Endothelial cell of umbilical vein (primary cell): ENCODE measurements at regions not wholly inside any gene's neighbourhood (a gene's known extent, or its start where the extent isn't known, plus 50 kb on each side); places are given as distances from the start of the nearest gene placed in this dataset.

ENCODE experiments used
- BruUV-seq: library from RNA; stranded (reverse); fragments of 400-500 nt; replicated peaks from 2 replicates; lab custom pipeline; 2021; lab: Mats Ljungman, UMichigan
- CTCF ChIA-PET: fragments of 300-600, 350-600 bp; sonication (Branson Sonifier 250); formaldehyde crosslinking; loops from one replicate; lab custom pipeline; 2021; ENCODE audit warnings: antibody characterized with exemption, inconsistent platforms; lab: Charles Lee
- POLR2A ChIA-PET: fragments of 300-600, 350-600 bp; sonication (Branson Sonifier 250); formaldehyde crosslinking; loops from one replicate; lab custom pipeline; 2021; ENCODE audit warnings: antibody characterized with exemption, inconsistent platforms; lab: Charles Lee
- DNase-seq: peaks from one replicate; pipeline ENCODE4 v3.0.0-alpha.2; 2011; ENCODE audit warnings: low read depth, low spot score
- FAIRE-seq: peaks from 2 replicates; lab custom pipeline; 2011; peaks lifted over from hg19 to GRCh38; lab: Jason Lieb, UNC
- H2AFZ ChIP-seq: 2 replicates; pipeline ENCODE4 v1.6.0; 2012; ENCODE audit warnings: low read depth, low read length, control low read depth, inconsistent platforms
- H3K27ac ChIP-seq: 2 replicates; pipeline ENCODE4 v1.5.1; 2011; ENCODE audit warnings: low read depth, mild to moderate bottlenecking, control low read depth, low read length, moderate library complexity; ENCODE audit not compliant: insufficient read depth
- H3K27me3 ChIP-seq, 2 experiments: 2 replicates each; pipeline versions ENCODE4 v1.6.0 to v1.6.1; 2011; ENCODE audit warnings: low read length in 2 of 2, mixed read lengths in 1 of 2; ENCODE audit not compliant: control insufficient read depth in 2 of 2, insufficient read depth in 2 of 2
- H3K36me3 ChIP-seq, 2 experiments: 2 replicates in 1 of 2; 3 replicates in 1 of 2; pipeline ENCODE4 v1.5.1; 2011; ENCODE audit warnings: low read length in 2 of 2, mild to moderate bottlenecking in 1 of 2, moderate library complexity in 1 of 2; ENCODE audit not compliant: control insufficient read depth in 2 of 2, insufficient read depth in 2 of 2; ENCODE audit errors: extremely low read depth in 1 of 2
- H3K4me1 ChIP-seq: 3 replicates; pipeline ENCODE4 v1.5.1; 2011; ENCODE audit warnings: mild to moderate bottlenecking, low read length; ENCODE audit not compliant: control insufficient read depth, insufficient read depth; ENCODE audit errors: extremely low read depth
- H3K4me2 ChIP-seq: 2 replicates; pipeline ENCODE4 v1.6.1; 2011; ENCODE audit warnings: low read length, control low read depth, mixed read lengths; ENCODE audit not compliant: insufficient read depth
- H3K4me3 ChIP-seq, 3 experiments: fragments of 200-600 bp in 1 of 3; sonication (generic), shearing (Covaris generic) in 1 of 3; replicated peaks in 1 of 3; 2 replicates each; pipeline ENCODE4 v1.5.1; 2011 to 2016; ENCODE audit warnings: control low read depth in 3 of 3, low read length in 3 of 3, mild to moderate bottlenecking in 2 of 3, inconsistent platforms in 1 of 3, low read depth in 1 of 3, moderate library complexity in 1 of 3; ENCODE audit not compliant: insufficient read depth in 1 of 3
- H3K79me2 ChIP-seq: 2 replicates; pipeline ENCODE4 v1.6.0; 2012; ENCODE audit warnings: low read length, inconsistent platforms; ENCODE audit not compliant: control insufficient read depth, insufficient read depth
- H3K9ac ChIP-seq: replicated peaks from 2 replicates; pipeline ENCODE3; 2011; ENCODE audit warnings: low read length, control low read depth; ENCODE audit not compliant: insufficient read depth; ENCODE audit errors: extremely low read depth
- H3K9me1 ChIP-seq: replicated peaks from 3 replicates; pipeline ENCODE4 v1.6.0; 2011; ENCODE audit warnings: mild to moderate bottlenecking, low read length; ENCODE audit not compliant: control insufficient read depth, insufficient read depth; ENCODE audit errors: extremely low read depth
- H3K9me3 ChIP-seq: replicated peaks from 2 replicates; pipeline ENCODE4 v1.5.1; 2012; ENCODE audit warnings: low read length, inconsistent platforms; ENCODE audit not compliant: control insufficient read depth, insufficient read depth
- H4K20me1 ChIP-seq: replicated peaks from 2 replicates; pipeline ENCODE3; 2011; ENCODE audit warnings: mild to moderate bottlenecking, low read length; ENCODE audit not compliant: control insufficient read depth, insufficient read depth; ENCODE audit errors: extremely low read depth
- EZH2 ChIP-seq: IDR thresholded peaks from 2 replicates; pipeline ENCODE4 v1.6.1; 2012; ENCODE audit warnings: borderline replicate concordance, low read depth, mild to moderate bottlenecking, moderate library complexity, low read length, inconsistent platforms; ENCODE audit not compliant: severe bottlenecking
- FOS ChIP-seq: IDR thresholded peaks from 2 replicates; pipeline ENCODE4 v1.6.1; 2011; ENCODE audit warnings: mild to moderate bottlenecking, low read length, moderate library complexity, borderline replicate concordance; ENCODE audit not compliant: insufficient read depth
- GATA2 ChIP-seq: IDR thresholded peaks from 2 replicates; pipeline ENCODE4 v1.7.0; 2011; ENCODE audit warnings: low read depth, mild to moderate bottlenecking, moderate library complexity, mixed read lengths, low read length; ENCODE audit not compliant: insufficient read length, insufficient read depth
- JUN ChIP-seq: IDR thresholded peaks from 2 replicates; pipeline ENCODE4 v1.6.1; 2011; ENCODE audit warnings: borderline replicate concordance, low read depth; ENCODE audit not compliant: insufficient read length, insufficient read depth
- MAX ChIP-seq: IDR thresholded peaks from 2 replicates; pipeline ENCODE4 v1.6.1; 2011; ENCODE audit not compliant: insufficient read depth, insufficient read length
- MYC ChIP-seq: IDR thresholded peaks from one replicate; pipeline ENCODE4 v1.6.1; 2011; ENCODE audit warnings: mild to moderate bottlenecking, low read depth, low read length
- POLR2A ChIP-seq: IDR thresholded peaks from 2 replicates; pipeline ENCODE4 v1.6.1; 2012; ENCODE audit warnings: low read depth, mild to moderate bottlenecking, control low read depth, low read length
- POLR2AphosphoS5 ChIP-seq: IDR thresholded peaks from 2 replicates; pipeline ENCODE4 v1.6.1; 2012; ENCODE audit warnings: low read depth, mild to moderate bottlenecking, control low read depth, low read length, moderate library complexity; ENCODE audit not compliant: insufficient read depth
- dilution Hi-C: fragments of 300-500 bp; cut with MboI; formaldehyde crosslinking; loops from one replicate; pipeline ENCODE4 v1.15.0; 2019; ENCODE audit warnings: low sequenced_read_pairs; ENCODE audit not compliant: extremely low pct_ligation_motif_present
- intact Hi-C: fragments of 100-400 bp; cut with micrococcal nuclease; formaldehyde crosslinking; loops from one replicate; pipeline ENCODE4 v1.10.0; 2022
- TF ChIP-seq, protein P1 (sequence below), 2 donors: IDR thresholded peaks; 1 replicate in 1 of 2; 2 replicates in 1 of 2; pipeline ENCODE4 v1.5.1; 2011; ENCODE audit warnings: low read length in 2 of 2, mild to moderate bottlenecking in 2 of 2, moderate library complexity in 2 of 2, control low read depth in 1 of 2, inconsistent platforms in 1 of 2, low read depth in 1 of 2; ENCODE audit not compliant: insufficient read depth in 1 of 2; ENCODE audit errors: extremely low read depth in 1 of 2

- Histone ChIP-seq H3K79me2 (no peaks in the 10 kb centered on the region), H3K4me2 (no peak overlapping the region), H3K9me1 (no peaks in the 10 kb centered on the region), H3K9me3 (no peaks in the 10 kb centered on the region), H3K27ac (no peak overlapping the region), H3K27me3 (no peaks in the 10 kb centered on the region), H3K36me3 (no peaks in the 10 kb centered on the region), H3K9ac (no peak overlapping the region), H3K4me3 (no peak overlapping the region), H4K20me1 (no peaks in the 10 kb centered on the region), H2AFZ (no peak overlapping the region), H3K4me1 (no peaks in the 10 kb centered on the region)
- no peak for TF ChIP-seq FOS
- no peak for TF ChIP-seq MAX
- no peak for TF ChIP-seq GATA2
- TF ChIP-seq EZH2, result no peak
- TF ChIP-seq, protein P1, sequence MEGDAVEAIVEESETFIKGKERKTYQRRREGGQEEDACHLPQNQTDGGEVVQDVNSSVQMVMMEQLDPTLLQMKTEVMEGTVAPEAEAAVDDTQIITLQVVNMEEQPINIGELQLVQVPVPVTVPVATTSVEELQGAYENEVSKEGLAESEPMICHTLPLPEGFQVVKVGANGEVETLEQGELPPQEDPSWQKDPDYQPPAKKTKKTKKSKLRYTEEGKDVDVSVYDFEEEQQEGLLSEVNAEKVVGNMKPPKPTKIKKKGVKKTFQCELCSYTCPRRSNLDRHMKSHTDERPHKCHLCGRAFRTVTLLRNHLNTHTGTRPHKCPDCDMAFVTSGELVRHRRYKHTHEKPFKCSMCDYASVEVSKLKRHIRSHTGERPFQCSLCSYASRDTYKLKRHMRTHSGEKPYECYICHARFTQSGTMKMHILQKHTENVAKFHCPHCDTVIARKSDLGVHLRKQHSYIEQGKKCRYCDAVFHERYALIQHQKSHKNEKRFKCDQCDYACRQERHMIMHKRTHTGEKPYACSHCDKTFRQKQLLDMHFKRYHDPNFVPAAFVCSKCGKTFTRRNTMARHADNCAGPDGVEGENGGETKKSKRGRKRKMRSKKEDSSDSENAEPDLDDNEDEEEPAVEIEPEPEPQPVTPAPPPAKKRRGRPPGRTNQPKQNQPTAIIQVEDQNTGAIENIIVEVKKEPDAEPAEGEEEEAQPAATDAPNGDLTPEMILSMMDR (IDR thresholded peaks at IDR 0.05; ENCODE audit: extremely low read depth in 1 of 2, insufficient read depth in 1 of 2, low read depth in 1 of 2, low read length in 2 of 2), result no peak
- TF ChIP-seq POLR2A, result no peak
- no peak for TF ChIP-seq JUN
- no peak for TF ChIP-seq POLR2AphosphoS5
- no peak for TF ChIP-seq MYC
- FAIRE-seq (no peak), DNase-seq (no peak)
- CTCF ChIA-PET, result no interaction called here
- POLR2A ChIA-PET, result no interaction called here
- dilution Hi-C loops, result no loop called here
- BruUV-seq, result no TSS peak
- intact Hi-C loops, result no loop called here
Observed at GRCh38 chr1:170471398-170472053, 60.4 kb upstream of the GORAB start.
